ENCODE measurements at regions not wholly inside any gene's neighbourhood (a gene's known extent, or its start where the extent isn't known, plus 50 kb on each side); places are given as distances from the start of the nearest gene placed in this dataset.

- DNase-seq = peak; percentile 89
- in situ Hi-C loops (cut with HindIII; ENCODE audit: low pct_ligation_motif_present, low pct_unique_long_range_greater_than_20kb, low sequenced_read_pairs) = no loop called here
These were observed 332.9 kb downstream of the CDH2 start for GRCh38 chr18:27843783-27844777.

DNA sequence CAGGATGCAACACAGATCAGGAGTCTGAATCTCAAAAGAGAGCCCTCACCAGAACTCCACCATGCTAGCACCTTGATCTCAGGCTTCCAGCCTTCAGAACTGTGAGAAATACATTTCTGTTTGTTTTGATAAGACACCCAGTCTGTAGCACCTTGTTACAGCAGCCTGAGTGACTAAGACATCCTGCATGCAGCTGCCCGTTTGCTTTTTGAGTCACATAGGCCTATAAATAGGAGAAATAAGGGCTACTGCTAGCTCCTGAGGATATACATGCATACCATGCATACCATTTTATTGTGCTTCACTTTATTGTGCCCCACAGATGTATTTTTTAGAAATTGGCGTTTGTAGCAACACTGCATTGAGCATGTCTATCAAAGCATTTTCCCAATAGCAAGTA, 337.8 kb downstream of the CDH2 start:
- in situ Hi-C loops (cut with HindIII; ENCODE audit: low pct_ligation_motif_present, low pct_unique_long_range_greater_than_20kb, low sequenced_read_pairs) = no loop called here
- peak; percentile 33 for DNase-seq

- in situ Hi-C loops (cut with HindIII; ENCODE audit: low pct_ligation_motif_present, low pct_unique_long_range_greater_than_20kb, low sequenced_read_pairs) = no loop called here
- no peak for DNase-seq
These were observed 338.7 kb downstream of the CDH2 start for GRCh38 chr18:27838225-27838624.

- DNase-seq = no peak
- in situ Hi-C loops (cut with HindIII; ENCODE audit: low pct_ligation_motif_present, low pct_unique_long_range_greater_than_20kb, low sequenced_read_pairs) = no loop called here
These were observed 350.8 kb downstream of the CDH2 start for GRCh38 chr18:27826101-27826500.

- in situ Hi-C loops (cut with HindIII; ENCODE audit: low pct_ligation_motif_present, low pct_unique_long_range_greater_than_20kb, low sequenced_read_pairs) = no loop called here
These were observed 351.2 kb downstream of the CDH2 start for GRCh38 chr18:27825689-27826088.

GRCh38 chr18:27824841-27825681, 351.9 kb downstream of the CDH2 start:
- in situ Hi-C loops (cut with HindIII; ENCODE audit: low pct_ligation_motif_present, low pct_unique_long_range_greater_than_20kb, low sequenced_read_pairs) = no loop called here

More at GRCh38 chr18:27825689-27826088, 351.2 kb downstream of the CDH2 start:
- no peak for DNase-seq

DNA sequence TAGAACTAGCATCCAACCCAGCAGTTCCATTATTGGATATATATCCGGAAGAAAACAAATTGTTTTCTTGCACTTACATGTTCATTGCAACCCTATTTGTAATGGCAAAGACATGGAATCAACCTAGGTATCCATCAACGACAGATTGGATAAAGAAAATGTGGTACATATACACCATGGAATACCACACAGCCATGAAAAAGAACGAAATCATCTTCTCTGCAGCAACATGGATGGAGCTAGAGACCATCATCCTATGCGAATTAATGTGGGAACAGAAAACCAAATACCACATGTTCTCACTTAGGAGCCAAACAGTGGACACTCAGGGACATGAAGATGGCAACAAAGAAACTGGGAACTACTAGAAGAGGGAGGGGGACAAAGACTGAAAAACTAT, 352.7 kb downstream of the CDH2 start:
- in situ Hi-C loops (cut with HindIII; ENCODE audit: low pct_ligation_motif_present, low pct_unique_long_range_greater_than_20kb, low sequenced_read_pairs) = no loop called here
- DNase-seq = no peak

More at GRCh38 chr18:27824841-27825681, 351.9 kb downstream of the CDH2 start:
- no peak for DNase-seq

DNA sequence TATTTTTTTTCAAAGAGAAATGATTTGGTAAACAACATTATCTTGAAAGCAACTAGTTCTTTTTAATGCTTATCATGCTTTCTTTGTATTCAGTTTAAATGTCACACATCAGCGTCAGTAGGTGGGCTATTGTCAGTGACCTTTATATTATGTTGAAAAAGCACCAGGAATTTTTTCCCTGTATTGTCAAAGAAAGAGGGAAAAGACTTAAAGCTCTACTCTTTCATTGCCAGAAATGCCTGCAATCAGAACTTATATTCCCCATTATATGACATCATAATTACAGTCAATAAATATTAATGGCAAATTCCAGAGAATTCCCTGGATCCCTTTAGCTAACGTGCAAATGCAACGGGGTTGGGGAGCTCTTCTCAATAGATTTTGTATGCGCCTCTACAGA, 353.9 kb downstream of the CDH2 start:
- in situ Hi-C loops (cut with HindIII; ENCODE audit: low pct_ligation_motif_present, low pct_unique_long_range_greater_than_20kb, low sequenced_read_pairs) = no loop called here
- no peak for DNase-seq

- DNase-seq = no peak
- in situ Hi-C loops (cut with HindIII; ENCODE audit: low pct_ligation_motif_present, low pct_unique_long_range_greater_than_20kb, low sequenced_read_pairs) = no loop called here
These were observed 368.2 kb downstream of the CDH2 start for GRCh38 chr18:27808683-27809082.

GRCh38 chr18:27803957-27804356, 373.0 kb downstream of the CDH2 start:
- no peak for DNase-seq
- in situ Hi-C loops (cut with HindIII; ENCODE audit: low pct_ligation_motif_present, low pct_unique_long_range_greater_than_20kb, low sequenced_read_pairs) = no loop called here

DNA sequence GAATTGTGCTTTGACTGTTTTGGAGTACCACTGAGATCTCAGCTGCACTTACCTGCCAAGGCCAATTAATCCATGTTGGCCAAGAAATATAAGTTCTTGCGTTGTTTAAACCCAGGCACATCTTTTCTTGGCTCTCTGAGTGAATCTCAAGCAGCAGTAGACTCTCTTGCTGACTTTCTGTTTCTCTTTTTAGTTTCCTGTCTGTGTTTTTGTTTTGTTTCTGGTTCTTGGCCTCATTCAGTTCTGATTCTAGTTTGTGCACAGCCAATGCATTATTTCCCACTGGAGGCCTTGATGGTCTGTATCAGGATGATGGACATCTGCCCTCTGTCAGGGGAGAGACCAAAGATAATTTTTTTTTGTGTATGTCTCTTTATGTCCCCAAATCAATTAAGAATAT, 379.4 kb downstream of the CDH2 start:
- in situ Hi-C loops (cut with HindIII; ENCODE audit: low pct_ligation_motif_present, low pct_unique_long_range_greater_than_20kb, low sequenced_read_pairs) = no loop called here
- no peak for DNase-seq

GRCh38 chr18:27794181-27794926, 382.6 kb downstream of the CDH2 start:
- DNase-seq = no peak
- in situ Hi-C loops (cut with HindIII; ENCODE audit: low pct_ligation_motif_present, low pct_unique_long_range_greater_than_20kb, low sequenced_read_pairs) = no loop called here

GRCh38 chr18:27793013-27793785, 383.7 kb downstream of the CDH2 start:
- DNase-seq = no peak
- in situ Hi-C loops (cut with HindIII; ENCODE audit: low pct_ligation_motif_present, low pct_unique_long_range_greater_than_20kb, low sequenced_read_pairs) = no loop called here

- in situ Hi-C loops (cut with HindIII; ENCODE audit: low pct_ligation_motif_present, low pct_unique_long_range_greater_than_20kb, low sequenced_read_pairs) = no loop called here
- DNase-seq = no peak
These were observed 387.5 kb downstream of the CDH2 start for GRCh38 chr18:27789406-27789805.

DNA sequence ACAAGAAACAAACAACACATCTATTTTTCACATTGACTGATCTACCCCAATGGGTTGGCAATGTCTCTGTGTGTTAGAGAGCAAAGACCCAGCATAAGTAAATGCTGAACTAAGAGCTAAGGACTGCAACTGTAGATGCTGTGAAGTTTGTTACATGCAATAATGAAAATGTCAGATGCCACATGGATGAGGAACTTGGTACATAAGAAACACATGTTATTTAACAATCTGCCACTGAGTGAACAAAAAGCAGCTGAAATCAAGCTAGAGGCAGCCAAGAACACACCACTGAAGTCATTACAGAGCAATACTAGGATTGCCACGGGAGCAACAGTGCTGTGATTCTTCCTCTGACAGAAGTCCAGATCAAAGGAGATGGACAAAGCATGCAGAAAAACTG, 389.4 kb downstream of the CDH2 start:
- no peak for DNase-seq
- in situ Hi-C loops (cut with HindIII; ENCODE audit: low pct_ligation_motif_present, low pct_unique_long_range_greater_than_20kb, low sequenced_read_pairs) = no loop called here

GRCh38 chr18:27785815-27786471, 391.0 kb downstream of the CDH2 start:
- in situ Hi-C loops (cut with HindIII; ENCODE audit: low pct_ligation_motif_present, low pct_unique_long_range_greater_than_20kb, low sequenced_read_pairs) = no loop called here
- DNase-seq = no peak

DNA sequence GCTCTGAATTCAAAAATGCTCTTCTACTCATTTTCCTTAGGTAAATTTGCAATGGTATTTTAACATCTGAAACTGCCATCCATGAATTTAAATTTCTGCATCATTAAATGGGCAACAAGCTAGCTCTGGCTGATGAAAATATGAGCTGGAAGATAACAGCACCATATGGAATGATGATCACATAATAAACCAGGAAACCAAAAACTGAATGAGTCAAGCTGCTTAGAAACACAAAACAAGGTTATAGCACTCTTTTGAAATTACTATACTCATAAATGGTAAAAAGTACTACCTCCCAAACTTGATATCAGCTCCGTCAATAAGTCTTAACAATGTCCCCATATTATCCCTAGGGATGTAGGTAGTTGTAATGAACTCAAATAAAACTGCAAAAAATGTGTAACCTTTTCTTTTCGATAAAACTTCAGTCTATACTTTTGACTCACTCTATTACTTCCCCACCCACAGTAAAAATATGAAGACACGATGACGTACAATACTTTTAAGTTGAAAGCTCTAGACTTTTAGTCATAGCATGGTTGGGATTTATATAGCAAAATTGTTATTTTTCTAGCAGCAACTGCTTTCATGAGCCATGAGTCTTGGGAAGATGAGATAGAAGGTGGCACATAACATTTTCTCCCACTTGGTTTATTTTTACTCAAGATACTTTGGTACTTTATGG, 396.7 kb downstream of the CDH2 start:
- no peak for DNase-seq
- in situ Hi-C loops (cut with HindIII; ENCODE audit: low pct_ligation_motif_present, low pct_unique_long_range_greater_than_20kb, low sequenced_read_pairs) = no loop called here

Measured in ACHN (cell line).